ENCODE measurements at regions not wholly inside any gene's neighbourhood (a gene's known extent, or its start where the extent isn't known, plus 50 kb on each side); places are given as distances from the start of the nearest gene placed in this dataset.

- peak; percentile 32; the same call in 1 of the 3 replicates for ATAC-seq
- TF ChIP-seq TCF4 (CRISPR knock-in tag; IDR thresholded peaks at IDR 0.05; ENCODE audit: borderline replicate concordance) (no peak), ISL1 (CRISPR knock-in tag; IDR thresholded peaks at IDR 0.05) (peak; percentile 65; the same call in 1 of the 2 replicates)
Observed at GRCh38 chr4:136343340-136343739, 1189.0 kb downstream of the PCDH18 start.

GRCh38 chr4:136342666-136343065, 1189.6 kb downstream of the PCDH18 start:
- ATAC-seq, result no peak
- TF ChIP-seq PPARA (CRISPR knock-in tag; IDR thresholded peaks at IDR 0.05; ENCODE audit: borderline replicate concordance), result no peak
- TF ChIP-seq ZFP30 (CRISPR knock-in tag; IDR thresholded peaks at IDR 0.05), result no peak

GRCh38 chr4:136337216-136337615, 1195.1 kb downstream of the PCDH18 start:
- TF ChIP-seq ISL1 (CRISPR knock-in tag; IDR thresholded peaks at IDR 0.05) (no peak), ZFP3 (CRISPR knock-in tag; IDR thresholded peaks at IDR 0.05) (no peak), SNAI2 (CRISPR knock-in tag; IDR thresholded peaks at IDR 0.05) (no peak), TOX (CRISPR knock-in tag; IDR thresholded peaks at IDR 0.05; ENCODE audit: borderline replicate concordance) (no peak), TSHZ2 (CRISPR knock-in tag; IDR thresholded peaks at IDR 0.05) (no peak), ZNF565 (CRISPR knock-in tag; conservative IDR thresholded peaks at IDR 0.05; ENCODE audit: low read depth) (no peak), CSDC2 (CRISPR knock-in tag; IDR thresholded peaks at IDR 0.05) (no peak)
- no peak for ATAC-seq

- TF ChIP-seq TCF4 (CRISPR knock-in tag; IDR thresholded peaks at IDR 0.05; ENCODE audit: borderline replicate concordance) (no peak), ZFP3 (CRISPR knock-in tag; IDR thresholded peaks at IDR 0.05) (no peak), ZFP30 (CRISPR knock-in tag; IDR thresholded peaks at IDR 0.05) (no peak), PATZ1 (CRISPR knock-in tag; IDR thresholded peaks at IDR 0.05; ENCODE audit: borderline replicate concordance) (no peak), ZNF8 (CRISPR knock-in tag; IDR thresholded peaks at IDR 0.05) (no peak), ARNTL (CRISPR knock-in tag; IDR thresholded peaks at IDR 0.05; ENCODE audit: borderline replicate concordance, low read depth) (no peak), OSR1 (CRISPR knock-in tag; IDR thresholded peaks at IDR 0.05) (no peak), POU6F1 (CRISPR knock-in tag; IDR thresholded peaks at IDR 0.05; ENCODE audit: borderline replicate concordance, low read depth) (no peak), ZNF70 (CRISPR knock-in tag; IDR thresholded peaks at IDR 0.05) (no peak), GLIS3 (CRISPR knock-in tag; IDR thresholded peaks at IDR 0.05) (no peak), TSHZ2 (CRISPR knock-in tag; IDR thresholded peaks at IDR 0.05) (no peak), ESRRG (CRISPR knock-in tag; IDR thresholded peaks at IDR 0.05) (no peak), RARB (CRISPR knock-in tag; IDR thresholded peaks at IDR 0.05) (no peak), CSRNP3 (CRISPR knock-in tag; IDR thresholded peaks at IDR 0.05) (no peak), ZC3H10 (CRISPR knock-in tag; IDR thresholded peaks at IDR 0.05) (no peak)
- ATAC-seq, result no peak
Observed at GRCh38 chr4:136336479-136336878, 1195.8 kb downstream of the PCDH18 start.

All from SK-N-SH treated with all-trans-retinoic acid at 6 μM for 48 hours (cell line).